Left lung (tissue), 4 donors: ENCODE measurements at regions not wholly inside any gene's neighbourhood (a gene's known extent, or its start where the extent isn't known, plus 50 kb on each side); places are given as distances from the start of the nearest gene placed in this dataset.
"Not testable (repeated sequence)": the region's sequence is repeated elsewhere in the genome, so short reads cannot be mapped to it uniquely, and the experiment has no call there.

Experiments
- ATAC-seq: fragments of 200-7000 bp; cut with Tn5 transposase; one replicate; pipeline ENCODE4 v1.9.1; 2020; ENCODE audit warnings: moderate library complexity
- DNase-seq, 4 donors: peaks; one replicate each; pipeline ENCODE4 v3.0.0-alpha.2; 2013 to 2020
- H3K27ac ChIP-seq, 2 donors: fragments of 200-600 bp; sonication (generic) in 1 of 2; one replicate each; pipeline versions ENCODE4 v1.5.0 to v1.8.0; 2020 to 2021
- H3K27me3 ChIP-seq, 2 donors: fragments of 200-600 bp; sonication (generic) in 1 of 2; one replicate each; pipeline versions ENCODE4 v1.5.0 to v1.8.0; 2020 to 2021
- H3K36me3 ChIP-seq, 2 donors: fragments of 200-600 bp; sonication (generic) in 1 of 2; one replicate each; pipeline versions ENCODE4 v1.5.0 to v1.8.0; 2020 to 2021
- H3K4me1 ChIP-seq, 2 donors: fragments of 200-600 bp; one replicate each; pipeline ENCODE4 v1.8.0; 2021
- H3K4me3 ChIP-seq, 2 donors: fragments of 200-600 bp; sonication (generic) in 1 of 2; one replicate each; pipeline versions ENCODE4 v1.5.0 to v1.8.0; 2020 to 2021; ENCODE audit warnings: mild to moderate bottlenecking in 1 of 2
- H3K9me3 ChIP-seq, 2 donors: fragments of 200-600 bp; sonication (generic) in 1 of 2; one replicate each; pipeline versions ENCODE4 v1.5.0 to v1.8.0; 2020 to 2021
- intact Hi-C, 2 donors: fragments of 100-400 bp; cut with DNase I; formaldehyde crosslinking; loops; one replicate each; pipeline versions ENCODE4 v1.11.2 to v1.14.2; 2022
- TF ChIP-seq, protein P1 (sequence below), 2 donors: fragments of 200-600 bp; sonication (generic) in 1 of 2; IDR thresholded peaks; one replicate each; pipeline versions ENCODE4 v1.5.0 to v1.8.0; 2021; ENCODE audit warnings: antibody characterized with exemption in 2 of 2
- donor health status: DM: no; HTN: yes; CAD: no.
- donor health status: DM: no; HTN: no; CAD: no.

DNA sequence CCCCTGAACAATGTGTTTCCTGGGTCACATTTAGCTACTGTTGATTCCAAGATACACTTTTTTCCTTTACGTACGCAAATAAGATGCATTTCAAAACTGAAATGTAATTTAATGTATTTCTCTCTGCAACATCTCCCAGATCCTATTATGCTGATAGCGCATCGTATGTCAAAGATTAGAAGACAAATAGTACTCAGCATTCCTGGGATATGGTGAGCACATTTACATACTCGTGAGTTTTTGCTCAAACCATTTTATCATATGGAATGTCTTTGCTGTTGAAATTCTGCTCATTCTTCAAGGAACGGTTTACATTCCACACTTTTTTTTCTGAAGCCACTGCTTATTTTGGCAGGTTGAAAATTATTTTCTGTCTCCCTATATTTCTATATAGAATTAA, 221.4 kb downstream of the OXSM start:
- intact Hi-C loops: no loop called here
- no peak overlapping the region for H3K27ac ChIP-seq
- no peaks in the 10 kb centered on the region for H3K4me1 ChIP-seq
- no peaks in the 10 kb centered on the region for H3K27me3 ChIP-seq
- no peaks in the 10 kb centered on the region for H3K9me3 ChIP-seq
- DNase-seq: no peak
- no peak overlapping the region for H3K4me3 ChIP-seq
- TF ChIP-seq, protein P1, sequence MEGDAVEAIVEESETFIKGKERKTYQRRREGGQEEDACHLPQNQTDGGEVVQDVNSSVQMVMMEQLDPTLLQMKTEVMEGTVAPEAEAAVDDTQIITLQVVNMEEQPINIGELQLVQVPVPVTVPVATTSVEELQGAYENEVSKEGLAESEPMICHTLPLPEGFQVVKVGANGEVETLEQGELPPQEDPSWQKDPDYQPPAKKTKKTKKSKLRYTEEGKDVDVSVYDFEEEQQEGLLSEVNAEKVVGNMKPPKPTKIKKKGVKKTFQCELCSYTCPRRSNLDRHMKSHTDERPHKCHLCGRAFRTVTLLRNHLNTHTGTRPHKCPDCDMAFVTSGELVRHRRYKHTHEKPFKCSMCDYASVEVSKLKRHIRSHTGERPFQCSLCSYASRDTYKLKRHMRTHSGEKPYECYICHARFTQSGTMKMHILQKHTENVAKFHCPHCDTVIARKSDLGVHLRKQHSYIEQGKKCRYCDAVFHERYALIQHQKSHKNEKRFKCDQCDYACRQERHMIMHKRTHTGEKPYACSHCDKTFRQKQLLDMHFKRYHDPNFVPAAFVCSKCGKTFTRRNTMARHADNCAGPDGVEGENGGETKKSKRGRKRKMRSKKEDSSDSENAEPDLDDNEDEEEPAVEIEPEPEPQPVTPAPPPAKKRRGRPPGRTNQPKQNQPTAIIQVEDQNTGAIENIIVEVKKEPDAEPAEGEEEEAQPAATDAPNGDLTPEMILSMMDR (IDR thresholded peaks at IDR 0.05): no peak
- no peak for ATAC-seq
- H3K36me3 ChIP-seq: no peaks in the 10 kb centered on the region

DNA sequence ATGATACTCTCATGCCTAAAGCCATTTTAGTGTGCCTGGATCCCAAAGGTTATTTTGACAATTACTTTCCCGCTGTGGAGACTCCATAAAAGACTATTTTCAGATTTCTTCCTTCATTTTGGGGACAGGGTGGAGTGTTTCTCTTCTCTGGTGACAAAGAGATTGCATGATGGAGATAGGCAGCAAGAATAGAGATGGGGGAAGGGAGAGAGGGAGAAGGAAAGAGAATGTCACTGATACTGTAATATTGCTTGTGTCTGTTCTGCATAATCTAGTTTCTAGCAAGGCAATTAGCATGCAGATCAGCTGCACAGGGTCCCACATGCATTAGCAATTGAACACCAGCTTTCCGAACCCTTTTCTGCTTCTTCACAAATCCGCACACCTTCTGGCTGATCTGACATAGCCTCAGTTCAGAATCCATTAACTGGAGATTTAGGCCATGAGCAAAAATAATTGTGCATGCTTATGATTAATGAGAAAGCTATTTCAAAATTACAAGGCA, 222.4 kb downstream of the OXSM start:
- DNase-seq (no peak), ATAC-seq (no peak)
- H3K27me3 ChIP-seq: no peaks in the 10 kb centered on the region
- TF ChIP-seq, protein P1 (IDR thresholded peaks at IDR 0.05): no peak
- H3K4me1 ChIP-seq: no peaks in the 10 kb centered on the region
- intact Hi-C loops: no loop called here
- no peak overlapping the region for H3K4me3 ChIP-seq
- H3K9me3 ChIP-seq: no peaks in the 10 kb centered on the region
- H3K27ac ChIP-seq: no peak overlapping the region
- no peaks in the 10 kb centered on the region for H3K36me3 ChIP-seq

DNA sequence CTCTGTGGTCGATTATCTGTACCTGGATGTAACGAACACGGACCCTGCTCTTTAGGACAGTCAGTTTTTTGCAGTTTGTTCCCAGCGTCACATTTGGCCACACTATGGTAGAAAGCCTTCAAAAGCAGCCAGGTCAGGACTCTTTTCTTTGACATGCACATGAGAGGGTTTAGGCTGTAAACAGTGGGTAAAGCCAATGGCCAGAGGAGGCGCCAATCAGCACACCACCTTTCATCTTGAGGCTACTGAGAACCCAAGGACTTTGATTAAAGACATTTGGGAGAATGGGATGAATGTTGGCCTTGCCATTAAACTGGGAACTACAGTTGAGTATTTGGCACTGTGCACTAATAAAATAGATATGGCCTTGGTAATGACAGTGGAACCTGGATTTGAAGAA, 225.9 kb downstream of the OXSM start:
- no peak overlapping the region for H3K27ac ChIP-seq
- H3K4me1 ChIP-seq: no peaks in the 10 kb centered on the region
- TF ChIP-seq, protein P1 (IDR thresholded peaks at IDR 0.05): no peak
- H3K36me3 ChIP-seq: no peaks in the 10 kb centered on the region
- H3K27me3 ChIP-seq: no peaks in the 10 kb centered on the region
- ATAC-seq (no peak), DNase-seq (no peak)
- H3K9me3 ChIP-seq: no peaks in the 10 kb centered on the region
- intact Hi-C loops: no loop called here
- no peak overlapping the region for H3K4me3 ChIP-seq

DNA sequence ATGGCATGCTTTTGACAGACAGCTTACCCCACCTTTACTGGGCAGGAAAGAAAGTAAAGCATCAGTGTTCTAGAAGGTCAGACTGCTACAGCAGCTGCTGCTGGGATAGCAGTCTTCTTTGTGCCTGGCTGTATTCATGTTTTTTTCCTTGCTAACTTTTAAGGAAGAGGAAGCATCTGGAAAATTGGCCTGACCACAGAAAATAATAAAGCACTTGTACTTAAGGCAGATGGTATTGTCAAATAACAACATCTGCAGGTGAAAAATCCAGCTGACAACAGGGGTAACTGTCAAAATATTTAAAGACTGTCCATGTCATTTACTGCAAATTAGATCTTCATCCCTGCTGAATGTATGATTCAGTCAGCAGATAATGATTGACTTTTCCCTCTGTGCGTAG, 229.0 kb downstream of the OXSM start:
- peaks cover 0 to 14% of the 10 kb centered on the region in 2 donors for H3K9me3 ChIP-seq
- intact Hi-C loops: no loop called here
- H3K4me3 ChIP-seq: no peak overlapping the region

DNA sequence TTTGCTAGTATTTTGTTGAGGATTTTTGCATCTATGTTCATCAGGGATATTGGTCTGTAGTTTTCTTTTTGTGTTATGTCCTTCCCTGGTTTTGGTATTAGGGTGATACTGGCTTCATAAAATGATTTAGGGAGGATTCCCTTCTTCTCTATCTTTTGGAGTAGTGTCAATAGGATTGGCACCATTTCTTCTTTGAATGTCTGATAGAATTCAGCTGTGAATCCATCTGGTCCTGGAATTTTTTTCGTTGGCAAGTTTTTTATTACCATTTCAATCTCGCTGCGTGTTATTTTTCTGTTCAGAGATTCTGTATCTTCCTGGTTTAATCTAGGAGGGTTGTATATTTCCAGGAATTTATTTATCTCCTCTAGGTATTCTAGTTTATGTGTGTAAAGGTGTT, 234.3 kb downstream of the OXSM start:
- H3K4me1 ChIP-seq, H3K27me3 ChIP-seq, ATAC-seq, H3K36me3 ChIP-seq, intact Hi-C loops, H3K27ac ChIP-seq, H3K4me3 ChIP-seq, DNase-seq: not testable (repeated sequence)
- H3K9me3 ChIP-seq: peaks cover 0 to 41% of the 10 kb centered on the region in 2 donors

More for the DNA sequence above, 229.0 kb downstream of the OXSM start:
- ATAC-seq (no peak), DNase-seq (no peak)
- TF ChIP-seq, protein P1 (IDR thresholded peaks at IDR 0.05): no peak
- no peaks in the 10 kb centered on the region for H3K36me3 ChIP-seq
- H3K4me1 ChIP-seq: no peaks in the 10 kb centered on the region
- no peak overlapping the region for H3K27ac ChIP-seq
- H3K27me3 ChIP-seq: no peaks in the 10 kb centered on the region

DNA sequence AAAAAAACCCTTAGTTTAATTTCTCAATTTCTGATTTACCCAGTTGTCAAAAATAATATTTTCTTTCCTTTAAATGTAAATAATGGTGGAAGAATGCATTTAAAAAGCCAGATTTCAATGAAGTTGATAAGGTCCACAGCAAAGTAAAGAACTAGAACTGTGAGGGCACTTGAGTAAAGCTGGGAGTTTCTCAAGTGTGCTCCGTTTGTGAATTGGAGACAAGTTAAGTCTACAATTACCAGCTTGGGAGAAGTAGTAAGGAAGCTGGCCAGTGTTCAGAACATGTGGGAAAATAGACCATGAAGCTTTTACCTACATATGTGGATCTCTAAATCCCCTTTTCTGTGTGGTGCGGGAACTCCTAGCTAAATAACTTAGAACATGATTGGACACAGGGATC, 239.4 kb downstream of the OXSM start:
- ATAC-seq (peak; percentile 87), DNase-seq (peak in 2 of 4 donors; percentile 19 to 65)
- H3K4me1 ChIP-seq: no peaks in the 10 kb centered on the region
- intact Hi-C loops: no loop called here
- no peaks in the 10 kb centered on the region for H3K36me3 ChIP-seq
- TF ChIP-seq, protein P1 (IDR thresholded peaks at IDR 0.05): no peak
- no peak overlapping the region for H3K27ac ChIP-seq
- no peak overlapping the region for H3K4me3 ChIP-seq
- peaks cover 0 to 27% of the 10 kb centered on the region in 2 donors for H3K9me3 ChIP-seq
- H3K27me3 ChIP-seq: no peaks in the 10 kb centered on the region

DNA sequence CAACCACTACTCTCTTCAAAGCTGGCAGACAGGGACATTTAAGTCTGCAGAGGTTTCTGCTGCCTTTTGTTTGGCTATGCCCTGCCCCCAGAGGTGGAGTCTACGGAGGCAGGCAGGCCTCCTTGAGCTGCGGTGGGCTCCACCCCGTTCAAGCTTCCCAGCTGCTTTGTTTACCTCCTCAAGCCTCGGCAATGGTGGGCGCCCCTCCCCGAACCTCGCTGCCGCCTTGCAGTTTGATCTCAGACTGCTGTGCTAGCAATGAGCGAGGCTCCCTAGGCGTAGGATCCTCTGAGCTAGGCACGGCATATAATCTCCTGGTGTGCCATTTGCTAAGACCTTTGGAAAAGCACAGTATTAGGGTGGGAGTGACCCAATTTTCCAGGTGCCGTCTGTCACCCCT, 252.2 kb downstream of the OXSM start:
- H3K36me3 ChIP-seq, H3K27me3 ChIP-seq, H3K27ac ChIP-seq, H3K4me3 ChIP-seq, H3K4me1 ChIP-seq, ATAC-seq, intact Hi-C loops: not testable (repeated sequence)
- H3K9me3 ChIP-seq: peaks cover 0 to 33% of the 10 kb centered on the region in 2 donors
- DNase-seq: peak in 1 of 4 donors; percentile 54
